ENCODE measurements at regions not wholly inside any gene's neighbourhood (a gene's known extent, or its start where the extent isn't known, plus 50 kb on each side); places are given as distances from the start of the nearest gene placed in this dataset.
"Not testable (repeated sequence)": the region's sequence is repeated elsewhere in the genome, so short reads cannot be mapped to it uniquely, and the experiment has no call there.

DNA sequence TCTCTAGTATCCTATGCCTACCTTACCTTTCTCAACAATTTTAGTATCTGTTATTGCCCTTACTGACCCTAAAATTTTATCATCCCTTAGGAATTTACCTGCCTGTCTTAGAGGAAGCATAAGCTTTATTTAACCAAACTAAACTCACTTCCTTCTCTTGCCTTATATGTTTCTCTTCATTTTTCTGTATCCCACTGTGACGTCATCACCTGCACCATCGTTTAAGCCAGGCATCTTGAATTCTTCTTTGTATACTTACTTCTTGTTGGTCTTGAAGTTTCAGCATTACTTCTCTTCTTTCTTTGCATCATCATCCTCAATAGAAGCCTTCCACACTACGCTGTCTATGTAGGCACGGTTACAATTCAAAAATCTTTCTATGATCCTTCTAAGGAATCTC, 231.0 kb upstream of the SMIM30 start:
- no peak overlapping the region for H3K27ac ChIP-seq
- no peak for DNase-seq
- 70 to 91% (median 87%) methylated on average over 4 of the region's 4 CpGs for WGBS, 5 donors
- no peaks in the 10 kb centered on the region for H3K4me1 ChIP-seq
- no peak overlapping the region for H3K4me3 ChIP-seq
- intact Hi-C loops (cut with DNase I; ENCODE audit: low total_unique reads) = loop anchor here (10.0 kb wide), 1 partner anchor 65 kb away; no protein-coding TSS in a partner anchor
- H3K9me3 ChIP-seq = peaks cover 0 to 5% (median 0%) of the 10 kb centered on the region in 4 donors
- no peaks in the 10 kb centered on the region for H3K36me3 ChIP-seq
- H3K27me3 ChIP-seq = no peaks in the 10 kb centered on the region
- TF ChIP-seq, protein P1, sequence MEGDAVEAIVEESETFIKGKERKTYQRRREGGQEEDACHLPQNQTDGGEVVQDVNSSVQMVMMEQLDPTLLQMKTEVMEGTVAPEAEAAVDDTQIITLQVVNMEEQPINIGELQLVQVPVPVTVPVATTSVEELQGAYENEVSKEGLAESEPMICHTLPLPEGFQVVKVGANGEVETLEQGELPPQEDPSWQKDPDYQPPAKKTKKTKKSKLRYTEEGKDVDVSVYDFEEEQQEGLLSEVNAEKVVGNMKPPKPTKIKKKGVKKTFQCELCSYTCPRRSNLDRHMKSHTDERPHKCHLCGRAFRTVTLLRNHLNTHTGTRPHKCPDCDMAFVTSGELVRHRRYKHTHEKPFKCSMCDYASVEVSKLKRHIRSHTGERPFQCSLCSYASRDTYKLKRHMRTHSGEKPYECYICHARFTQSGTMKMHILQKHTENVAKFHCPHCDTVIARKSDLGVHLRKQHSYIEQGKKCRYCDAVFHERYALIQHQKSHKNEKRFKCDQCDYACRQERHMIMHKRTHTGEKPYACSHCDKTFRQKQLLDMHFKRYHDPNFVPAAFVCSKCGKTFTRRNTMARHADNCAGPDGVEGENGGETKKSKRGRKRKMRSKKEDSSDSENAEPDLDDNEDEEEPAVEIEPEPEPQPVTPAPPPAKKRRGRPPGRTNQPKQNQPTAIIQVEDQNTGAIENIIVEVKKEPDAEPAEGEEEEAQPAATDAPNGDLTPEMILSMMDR (IDR thresholded peaks at IDR 0.05) = no peak
- TF ChIP-seq EP300 (IDR thresholded peaks at IDR 0.05) = no peak
- TF ChIP-seq POLR2AphosphoS5 (IDR thresholded peaks at IDR 0.05) = no peak
- no peak for TF ChIP-seq POLR2A (IDR thresholded peaks at IDR 0.05)

DNA sequence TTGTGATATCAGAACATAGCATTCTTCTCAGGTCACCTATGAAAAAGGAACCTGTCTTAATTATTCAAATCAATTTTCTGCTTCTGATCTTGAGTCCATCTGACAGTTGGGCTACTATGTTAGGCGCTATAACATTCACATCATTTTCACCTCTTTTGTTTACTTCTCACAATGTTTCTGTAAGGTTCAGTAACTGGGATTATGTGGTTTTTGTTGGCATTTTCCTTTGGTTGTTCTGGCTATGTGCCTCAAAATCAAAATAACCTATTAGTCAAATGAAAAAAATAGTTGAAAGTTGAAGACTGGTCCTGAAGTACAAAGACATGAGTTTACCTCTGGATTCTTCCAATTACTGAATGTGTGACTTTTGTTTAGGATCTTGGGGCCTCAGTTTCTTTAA, 221.3 kb upstream of the SMIM30 start:
- WGBS, 5 donors = 78 to 88% (median 82%) methylated on average over 1 of the region's 1 CpG
- Histone ChIP-seq H3K27ac (no peak overlapping the region), H3K36me3 (no peaks in the 10 kb centered on the region), H3K27me3 (no peaks in the 10 kb centered on the region), H3K9me3 (peaks cover 0 to 6% (median 0%) of the 10 kb centered on the region in 4 donors), H3K4me1 (no peaks in the 10 kb centered on the region), H3K4me3 (no peak overlapping the region)
- no peak for DNase-seq
- intact Hi-C loops (cut with DNase I; ENCODE audit: low total_unique reads) = loop anchor here (10.0 kb wide), 1 partner anchor 55 kb away; no protein-coding TSS in a partner anchor
- TF ChIP-seq EP300 (IDR thresholded peaks at IDR 0.05) (no peak), POLR2AphosphoS5 (IDR thresholded peaks at IDR 0.05) (no peak), POLR2A (IDR thresholded peaks at IDR 0.05) (no peak)
- TF ChIP-seq, protein P1 (IDR thresholded peaks at IDR 0.05) = no peak

DNA sequence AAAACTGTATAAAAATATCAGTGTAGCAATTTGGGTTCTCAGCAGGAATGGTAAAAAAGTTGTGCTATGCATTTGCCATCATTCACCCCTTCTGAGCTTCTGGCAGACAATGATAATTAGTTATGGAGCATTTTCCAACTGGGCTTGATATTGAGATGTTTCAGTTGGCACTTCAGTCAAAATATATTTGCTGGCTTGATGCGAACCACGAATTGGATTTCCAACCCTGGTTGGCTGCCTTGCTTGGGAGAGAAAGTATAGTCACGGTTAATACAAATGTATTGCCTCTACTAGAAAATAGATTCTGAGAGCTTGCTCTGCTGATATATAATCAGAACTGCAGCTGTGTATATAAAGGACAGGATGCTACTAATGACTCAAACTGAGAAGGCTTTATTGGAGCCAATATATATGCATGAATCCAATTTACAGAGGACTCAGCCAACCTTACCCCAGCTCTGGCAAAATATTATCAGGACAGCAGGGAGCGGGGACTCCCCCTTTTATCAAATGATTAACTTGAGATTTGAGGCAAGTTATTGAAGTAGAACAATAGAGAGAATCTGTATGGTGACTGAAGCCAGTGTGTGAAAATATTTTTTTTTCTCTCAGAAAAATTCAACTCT, 219.8 kb upstream of the SMIM30 start:
- intact Hi-C loops (cut with DNase I; ENCODE audit: low total_unique reads) = no loop called here
- Histone ChIP-seq H3K27me3 (no peaks in the 10 kb centered on the region), H3K27ac (no peak overlapping the region), H3K4me1 (no peaks in the 10 kb centered on the region), H3K9me3 (peaks cover 0 to 6% (median 0%) of the 10 kb centered on the region in 4 donors), H3K36me3 (no peaks in the 10 kb centered on the region), H3K4me3 (no peak overlapping the region)
- WGBS, 5 donors = 66 to 79% (median 75%) methylated on average over 4 of the region's 4 CpGs
- no peak for DNase-seq
- TF ChIP-seq, protein P1 (IDR thresholded peaks at IDR 0.05) = no peak
- no peak for TF ChIP-seq POLR2AphosphoS5 (IDR thresholded peaks at IDR 0.05)
- no peak for TF ChIP-seq POLR2A (IDR thresholded peaks at IDR 0.05)
- no peak for TF ChIP-seq EP300 (IDR thresholded peaks at IDR 0.05)

DNA sequence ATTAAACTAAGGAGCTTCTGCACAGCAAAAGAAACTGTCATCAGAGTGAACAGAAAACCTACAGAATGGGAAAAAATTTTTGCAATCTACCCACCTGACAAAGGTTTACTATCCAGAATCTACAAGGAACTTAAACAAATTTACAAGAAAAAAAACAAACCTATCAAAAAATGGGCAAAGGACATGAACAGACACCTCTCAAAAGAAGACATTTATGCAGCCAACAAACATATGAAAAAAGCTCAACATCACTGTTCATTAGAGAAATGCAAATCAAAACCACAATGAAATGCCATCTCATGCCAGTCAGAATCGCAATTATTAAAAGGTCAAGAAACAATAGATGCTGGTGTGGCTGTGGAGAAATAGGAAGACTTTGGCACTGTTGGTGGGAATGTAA, 218.5 kb upstream of the SMIM30 start:
- H3K27ac ChIP-seq; H3K9me3 ChIP-seq; H3K4me1 ChIP-seq; DNase-seq; H3K36me3 ChIP-seq; intact Hi-C loops (cut with DNase I; ENCODE audit: low total_unique reads); H3K4me3 ChIP-seq; H3K27me3 ChIP-seq: not testable (repeated sequence)
- WGBS, 5 donors = 84 to 96% (median 92%) methylated on average over 1 of the region's 1 CpG

DNA sequence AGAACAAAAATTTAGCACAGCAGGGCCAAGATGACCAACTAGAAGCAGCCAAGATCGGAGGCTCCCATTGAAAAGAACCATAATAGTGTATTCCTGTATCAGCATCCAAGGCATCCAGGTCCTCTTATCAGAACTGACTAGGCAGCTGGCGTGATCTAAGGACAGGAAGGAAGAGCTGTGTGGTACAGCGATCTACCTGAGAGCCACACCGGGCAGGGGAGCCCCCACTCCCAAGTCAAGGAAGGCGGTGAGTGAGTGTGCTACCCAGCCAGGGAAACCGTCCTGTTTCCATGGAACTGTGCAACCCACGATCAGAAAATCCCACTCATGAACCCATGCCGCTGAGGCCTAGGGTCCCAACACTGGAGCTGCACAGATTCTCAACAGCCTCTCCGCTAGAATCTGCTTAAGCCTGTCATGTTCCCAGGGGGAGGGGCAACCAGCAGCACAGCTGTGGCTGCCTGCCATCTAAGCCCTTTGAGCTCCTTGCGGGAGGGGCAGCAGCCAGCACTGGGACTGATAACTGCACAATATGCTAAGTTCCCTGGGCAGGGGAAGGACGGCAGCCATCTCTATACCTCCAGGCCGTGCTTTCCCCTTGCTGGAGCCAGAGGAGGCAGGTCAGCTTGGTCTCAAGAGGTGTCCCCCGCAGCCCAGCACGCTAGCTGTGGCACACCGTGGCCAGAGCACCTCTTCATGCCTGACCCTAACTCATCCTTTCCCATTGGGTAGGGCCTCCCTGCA, 213.0 kb upstream of the SMIM30 start:
- no peaks in the 10 kb centered on the region for H3K36me3 ChIP-seq
- no peak for DNase-seq
- WGBS, 5 donors = 63 to 81% (median 74%) methylated on average over 12 to 15 of the region's 15 CpGs
- H3K4me1 ChIP-seq = no peaks in the 10 kb centered on the region
- H3K9me3 ChIP-seq = peaks cover 0 to 7% (median 0%) of the 10 kb centered on the region in 4 donors
- H3K27ac ChIP-seq = no peak overlapping the region
- intact Hi-C loops (cut with DNase I; ENCODE audit: low total_unique reads) = no loop called here
- TF ChIP-seq, protein P1 (IDR thresholded peaks at IDR 0.05) = no peak
- TF ChIP-seq EP300 (IDR thresholded peaks at IDR 0.05) = no peak
- no peak for TF ChIP-seq POLR2A (IDR thresholded peaks at IDR 0.05)
- TF ChIP-seq POLR2AphosphoS5 (IDR thresholded peaks at IDR 0.05) = no peak
- no peak overlapping the region for H3K4me3 ChIP-seq
- no peaks in the 10 kb centered on the region for H3K27me3 ChIP-seq
